Liver (tissue), 3 donors: ENCODE measurements at regions not wholly inside any gene's neighbourhood (a gene's known extent, or its start where the extent isn't known, plus 50 kb on each side); places are given as distances from the start of the nearest gene placed in this dataset.

Experiments used
- ATF3 ChIP-seq: IDR thresholded peaks from 2 replicates; pipeline ENCODE4 v1.6.1; 2016; ENCODE audit warnings: antibody characterized with exemption
- CTCF ChIP-seq: fragments of 150-350 bp; IDR thresholded peaks from 2 replicates; pipeline ENCODE4 v1.5.1; 2017; ENCODE audit warnings: improper control_type of control experiment, low read depth, low read length; ENCODE audit not compliant: missing input control
- FOXA1 ChIP-seq: IDR thresholded peaks from 2 replicates; pipeline ENCODE4 v1.6.1; 2016; ENCODE audit warnings: antibody characterized with exemption
- GABPA ChIP-seq, 2 donors: IDR thresholded peaks in 1 of 2; conservative IDR thresholded peaks in 1 of 2; 2 replicates each; pipeline ENCODE4 v1.6.1; 2016; ENCODE audit warnings: antibody characterized with exemption in 2 of 2, mild to moderate bottlenecking in 1 of 2, moderate library complexity in 1 of 2
- JUND ChIP-seq, 2 donors: IDR thresholded peaks; 2 replicates each; pipeline ENCODE4 v1.6.1; 2016; ENCODE audit warnings: antibody characterized with exemption in 2 of 2
- MAX ChIP-seq: IDR thresholded peaks from 2 replicates; pipeline ENCODE4 v1.6.1; 2016; ENCODE audit warnings: antibody characterized with exemption
- RAD21 ChIP-seq, 2 donors: IDR thresholded peaks; 2 replicates each; pipeline ENCODE4 v1.6.1; 2016; ENCODE audit warnings: antibody characterized with exemption in 2 of 2, mild to moderate bottlenecking in 2 of 2
- RXRA ChIP-seq, 2 donors: IDR thresholded peaks; 2 replicates each; pipeline ENCODE4 v1.6.1; 2017 to 2018; ENCODE audit warnings: antibody characterized with exemption in 2 of 2, mild to moderate bottlenecking in 1 of 2
- SP1 ChIP-seq: IDR thresholded peaks from 2 replicates; pipeline ENCODE4 v1.6.1; 2018; ENCODE audit warnings: antibody characterized with exemption, mild to moderate bottlenecking
- YY1 ChIP-seq: IDR thresholded peaks from 2 replicates; pipeline ENCODE4 v1.6.1; 2016; ENCODE audit warnings: antibody characterized with exemption, mild to moderate bottlenecking
- TF ChIP-seq, protein P1 (sequence below): IDR thresholded peaks from 2 replicates; pipeline ENCODE4 v1.6.1; 2016; ENCODE audit warnings: antibody characterized with exemption
- donor health status: healthy.
- donor health status: healthy.

- no peak for TF ChIP-seq CTCF
- no peak for TF ChIP-seq SP1
- no peak for TF ChIP-seq MAX
- no peak for TF ChIP-seq YY1
- no peak for TF ChIP-seq GABPA (IDR thresholded peaks at IDR 0.05 in 1 of 2, conservative IDR thresholded peaks at IDR 0.05 in 1 of 2)
- TF ChIP-seq FOXA1: no peak
- TF ChIP-seq JUND (IDR thresholded peaks at IDR 0.05): no peak
- TF ChIP-seq, protein P1, sequence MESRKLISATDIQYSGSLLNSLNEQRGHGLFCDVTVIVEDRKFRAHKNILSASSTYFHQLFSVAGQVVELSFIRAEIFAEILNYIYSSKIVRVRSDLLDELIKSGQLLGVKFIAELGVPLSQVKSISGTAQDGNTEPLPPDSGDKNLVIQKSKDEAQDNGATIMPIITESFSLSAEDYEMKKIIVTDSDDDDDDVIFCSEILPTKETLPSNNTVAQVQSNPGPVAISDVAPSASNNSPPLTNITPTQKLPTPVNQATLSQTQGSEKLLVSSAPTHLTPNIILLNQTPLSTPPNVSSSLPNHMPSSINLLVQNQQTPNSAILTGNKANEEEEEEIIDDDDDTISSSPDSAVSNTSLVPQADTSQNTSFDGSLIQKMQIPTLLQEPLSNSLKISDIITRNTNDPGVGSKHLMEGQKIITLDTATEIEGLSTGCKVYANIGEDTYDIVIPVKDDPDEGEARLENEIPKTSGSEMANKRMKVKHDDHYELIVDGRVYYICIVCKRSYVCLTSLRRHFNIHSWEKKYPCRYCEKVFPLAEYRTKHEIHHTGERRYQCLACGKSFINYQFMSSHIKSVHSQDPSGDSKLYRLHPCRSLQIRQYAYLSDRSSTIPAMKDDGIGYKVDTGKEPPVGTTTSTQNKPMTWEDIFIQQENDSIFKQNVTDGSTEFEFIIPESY: no peak
- no peak for TF ChIP-seq ATF3
- no peak for TF ChIP-seq RAD21 (IDR thresholded peaks at IDR 0.05)
- no peak for TF ChIP-seq RXRA (IDR thresholded peaks at IDR 0.05)
Observed at GRCh38 chr9:26033336-26033735, 355.1 kb upstream of the TUSC1 start.
